ENCODE measurements at regions not wholly inside any gene's neighbourhood (a gene's known extent, or its start where the extent isn't known, plus 50 kb on each side); places are given as distances from the start of the nearest gene placed in this dataset.

- TF ChIP-seq CTCF (IDR thresholded peaks at IDR 0.05) (no peak), POLR2A (IDR thresholded peaks at IDR 0.05) (no peak)
Observed at GRCh38 chr9:16030528-16031185, 477.8 kb downstream of the CCDC171 start.

All from ovary (tissue), 3 donors.